GM19395 (cell line): ENCODE measurements at regions not wholly inside any gene's neighbourhood (a gene's known extent, or its start where the extent isn't known, plus 50 kb on each side); places are given as distances from the start of the nearest gene placed in this dataset.
A peak's percentile ranks its signal among the peaks of the same experiment; 100 is the strongest.

Experiments used
- ATAC-seq: cut with Tn5 transposase; IDR thresholded peaks from one replicate; pipeline ENCODE4 v1.9.1; 2021; ENCODE audit warnings: mild to moderate bottlenecking, moderate library complexity; ENCODE audit not compliant: unreplicated experiment

GRCh38 chr16:85546585-85547447 is 66.3 kb upstream of the GSE1 start:
- no peak for ATAC-seq

GRCh38 chr16:85548375-85548774 is 64.7 kb upstream of the GSE1 start:
- no peak for ATAC-seq

- no peak for ATAC-seq
These were observed 63.2 kb upstream of the GSE1 start for GRCh38 chr16:85549766-85550421.

- ATAC-seq, result no peak
These were observed 62.7 kb upstream of the GSE1 start for GRCh38 chr16:85550422-85550864.

- no peak for ATAC-seq
These were observed 61.9 kb upstream of the GSE1 start for GRCh38 chr16:85550953-85551924.

GRCh38 chr16:85552980-85553435 is 60.1 kb upstream of the GSE1 start:
- peak; percentile 23 for ATAC-seq

GRCh38 chr16:85553436-85554113 is 59.5 kb upstream of the GSE1 start:
- peak; percentile 28 for ATAC-seq

- ATAC-seq, result peak; percentile 53
These were observed 58.8 kb upstream of the GSE1 start for GRCh38 chr16:85554114-85554888.

- no peak for ATAC-seq
These were observed 58.0 kb upstream of the GSE1 start for GRCh38 chr16:85554889-85555718.

GRCh38 chr16:85555719-85556455 is 57.2 kb upstream of the GSE1 start:
- ATAC-seq, result no peak

- peak; percentile 31 for ATAC-seq
These were observed 56.6 kb upstream of the GSE1 start for GRCh38 chr16:85556456-85557082.

GRCh38 chr16:85557083-85557970 is 55.8 kb upstream of the GSE1 start:
- peak; percentile 19 for ATAC-seq

- ATAC-seq, result no peak
These were observed 55.0 kb upstream of the GSE1 start for GRCh38 chr16:85557971-85558657.

GRCh38 chr16:85560932-85561247 is 52.2 kb upstream of the GSE1 start:
- ATAC-seq, result no peak

GRCh38 chr16:85561248-85562092 is 51.7 kb upstream of the GSE1 start:
- ATAC-seq, result no peak
